ENCODE measurements at regions not wholly inside any gene's neighbourhood (a gene's known extent, or its start where the extent isn't known, plus 50 kb on each side); places are given as distances from the start of the nearest gene placed in this dataset.

- TF ChIP-seq EZH2 (IDR thresholded peaks at IDR 0.05; ENCODE audit: borderline replicate concordance, low read length) (no peak), CTCF (IDR thresholded peaks at IDR 0.05; ENCODE audit: low read length) (no peak)
Measured at GRCh38 chr2:200130762-200131166, 175.4 kb downstream of the MAIP1 start.

All from OCI-LY1 (cell line).